Mucosa of rectum (tissue), 2 donors: ENCODE measurements at regions not wholly inside any gene's neighbourhood (a gene's known extent, or its start where the extent isn't known, plus 50 kb on each side); places are given as distances from the start of the nearest gene placed in this dataset.

ENCODE experiments used
- H3K27ac ChIP-seq, 2 donors: one replicate each; pipeline ENCODE4 v1.7.0; 2013; ENCODE audit warnings: inconsistent platforms in 2 of 2, low read depth in 2 of 2, low read length in 2 of 2
- H3K27me3 ChIP-seq, 2 donors: one replicate each; pipeline ENCODE4 v1.7.0; 2013; ENCODE audit warnings: low read length in 2 of 2; ENCODE audit not compliant: control insufficient read depth in 2 of 2, insufficient read depth in 2 of 2
- H3K36me3 ChIP-seq, 2 donors: one replicate each; pipeline ENCODE4 v1.7.0; 2013; ENCODE audit warnings: low read length in 2 of 2; ENCODE audit not compliant: control insufficient read depth in 2 of 2, insufficient read depth in 2 of 2
- H3K4me1 ChIP-seq, 2 donors: one replicate each; pipeline ENCODE4 v1.7.0; 2013; ENCODE audit warnings: low read length in 2 of 2, mild to moderate bottlenecking in 1 of 2; ENCODE audit not compliant: control insufficient read depth in 2 of 2, insufficient read depth in 2 of 2
- H3K4me3 ChIP-seq, 2 donors: one replicate each; pipeline ENCODE4 v1.7.0; 2013; ENCODE audit warnings: low read length in 2 of 2
- H3K9ac ChIP-seq, 2 donors: one replicate each; pipeline ENCODE4 v1.7.0; 2013; ENCODE audit warnings: low read length in 2 of 2, low read depth in 1 of 2, mild to moderate bottlenecking in 1 of 2
- H3K9me3 ChIP-seq, 2 donors: one replicate each; pipeline ENCODE4 v1.7.0; 2013; ENCODE audit warnings: low read length in 2 of 2; ENCODE audit not compliant: control insufficient read depth in 2 of 2
- donor health status: healthy.
- donor health status: Normal muscosa, but diverticular disease.

DNA sequence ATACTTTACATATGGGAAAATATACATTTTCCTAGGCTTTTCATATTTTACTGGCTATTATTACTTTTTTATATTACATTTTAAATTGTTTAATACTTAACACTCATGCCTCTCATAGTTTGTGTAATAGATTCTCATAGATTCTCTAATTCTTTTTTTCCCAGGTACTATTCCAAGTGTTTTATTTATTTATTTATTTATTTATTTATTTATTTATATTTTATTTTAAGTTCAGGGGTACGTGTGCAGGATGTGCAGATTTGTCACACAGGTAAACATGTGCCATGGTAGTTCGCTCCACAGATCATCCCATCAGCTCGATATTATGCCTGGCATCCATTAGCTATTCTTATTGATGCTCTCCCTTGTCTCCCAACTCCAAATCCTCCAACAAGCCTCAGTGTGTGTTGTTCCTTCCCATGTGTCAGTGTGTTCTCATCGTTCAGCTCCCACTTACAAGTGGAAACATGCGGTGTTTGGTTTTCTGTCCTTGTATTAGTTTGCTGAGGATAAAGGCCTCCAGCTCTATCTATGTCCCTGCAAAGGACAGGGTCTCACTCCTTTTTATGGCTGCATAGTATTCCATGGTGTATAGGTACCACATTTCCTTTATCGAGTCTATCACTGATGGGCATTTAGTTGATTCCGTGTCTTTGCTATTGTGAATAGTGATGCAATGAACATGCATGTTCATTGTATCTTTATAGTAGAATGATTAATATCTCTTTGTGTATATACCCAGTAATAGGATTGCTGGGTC lies 205.4 kb upstream of the P2RY1 start:
- no peak overlapping the region for H3K27ac ChIP-seq
- H3K9me3 ChIP-seq = no peaks in the 10 kb centered on the region
- no peaks in the 10 kb centered on the region for H3K4me1 ChIP-seq
- no peak overlapping the region for H3K9ac ChIP-seq
- H3K27me3 ChIP-seq = no peaks in the 10 kb centered on the region
- H3K36me3 ChIP-seq = no peaks in the 10 kb centered on the region
- no peak overlapping the region for H3K4me3 ChIP-seq

- Histone ChIP-seq H3K27ac (no peak overlapping the region), H3K27me3 (no peaks in the 10 kb centered on the region), H3K4me3 (no peak overlapping the region), H3K4me1 (no peaks in the 10 kb centered on the region), H3K9ac (no peak overlapping the region), H3K36me3 (no peaks in the 10 kb centered on the region), H3K9me3 (no peaks in the 10 kb centered on the region)
Measured at GRCh38 chr3:152635389-152635788, 199.5 kb upstream of the P2RY1 start.

DNA sequence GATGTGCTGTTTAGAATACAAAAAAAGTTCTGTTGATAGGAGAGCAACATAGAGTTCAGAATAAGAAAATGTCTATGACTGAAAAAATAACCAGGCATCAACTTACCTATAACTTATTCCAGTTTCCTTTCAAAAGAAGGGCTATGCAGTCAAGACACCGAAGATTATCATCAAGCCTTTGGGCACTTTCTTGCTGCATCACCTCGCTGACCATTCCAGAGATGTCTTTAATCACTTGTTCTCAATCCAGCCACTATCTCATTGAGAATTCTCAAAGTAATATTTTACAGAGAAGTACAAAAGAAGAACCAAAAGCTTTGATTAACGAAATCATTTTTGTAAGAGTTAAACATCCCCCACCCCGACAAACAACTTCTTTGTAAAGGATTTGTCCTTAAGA lies 198.3 kb upstream of the P2RY1 start:
- H3K4me3 ChIP-seq = no peak overlapping the region
- no peaks in the 10 kb centered on the region for H3K9me3 ChIP-seq
- no peaks in the 10 kb centered on the region for H3K36me3 ChIP-seq
- no peaks in the 10 kb centered on the region for H3K4me1 ChIP-seq
- H3K9ac ChIP-seq = no peak overlapping the region
- no peaks in the 10 kb centered on the region for H3K27me3 ChIP-seq
- no peak overlapping the region for H3K27ac ChIP-seq

- Histone ChIP-seq H3K27ac (no peak overlapping the region), H3K27me3 (no peaks in the 10 kb centered on the region), H3K9me3 (no peaks in the 10 kb centered on the region), H3K9ac (no peak overlapping the region), H3K36me3 (no peaks in the 10 kb centered on the region), H3K4me1 (no peaks in the 10 kb centered on the region), H3K4me3 (no peak overlapping the region)
Measured at GRCh38 chr3:152638214-152638613, 196.7 kb upstream of the P2RY1 start.

DNA sequence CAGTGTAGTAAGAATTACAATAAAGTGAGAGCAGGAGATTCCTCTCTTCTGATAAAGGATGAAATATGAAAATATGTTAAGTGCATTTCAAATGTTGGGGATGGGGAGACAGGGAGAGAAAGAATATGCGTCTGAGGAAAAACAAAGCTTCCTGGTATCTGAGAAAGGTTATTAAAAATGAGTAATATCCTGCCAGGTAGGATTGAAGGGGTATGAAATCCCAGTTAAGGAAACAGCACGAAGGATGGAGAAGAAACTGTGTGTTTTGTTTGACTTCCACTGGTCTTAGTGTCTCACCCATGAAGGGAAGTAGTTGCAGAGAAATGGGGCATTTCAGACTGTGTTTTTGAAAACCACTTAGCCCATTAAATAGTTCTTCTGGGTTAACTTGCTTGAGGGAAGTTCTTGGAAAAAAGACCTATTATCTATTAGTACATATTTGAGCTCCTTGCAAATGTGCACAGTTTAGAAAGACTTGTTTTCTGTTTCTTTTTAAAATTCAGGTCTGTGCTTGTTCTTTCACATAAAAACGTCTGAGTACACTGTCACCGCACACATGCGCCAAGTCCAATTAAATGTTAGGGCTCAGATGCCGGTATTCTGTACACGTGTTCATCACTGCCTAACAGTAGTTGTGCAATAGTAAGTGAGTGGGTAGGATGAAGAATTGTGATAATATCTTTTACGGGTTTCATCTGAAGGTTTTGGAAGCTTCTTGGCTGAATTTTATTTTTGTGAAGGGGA lies 196.1 kb upstream of the P2RY1 start:
- no peak overlapping the region for H3K4me3 ChIP-seq
- H3K4me1 ChIP-seq = no peaks in the 10 kb centered on the region
- H3K9me3 ChIP-seq = no peaks in the 10 kb centered on the region
- H3K36me3 ChIP-seq = no peaks in the 10 kb centered on the region
- no peak overlapping the region for H3K27ac ChIP-seq
- no peak overlapping the region for H3K9ac ChIP-seq
- no peaks in the 10 kb centered on the region for H3K27me3 ChIP-seq

DNA sequence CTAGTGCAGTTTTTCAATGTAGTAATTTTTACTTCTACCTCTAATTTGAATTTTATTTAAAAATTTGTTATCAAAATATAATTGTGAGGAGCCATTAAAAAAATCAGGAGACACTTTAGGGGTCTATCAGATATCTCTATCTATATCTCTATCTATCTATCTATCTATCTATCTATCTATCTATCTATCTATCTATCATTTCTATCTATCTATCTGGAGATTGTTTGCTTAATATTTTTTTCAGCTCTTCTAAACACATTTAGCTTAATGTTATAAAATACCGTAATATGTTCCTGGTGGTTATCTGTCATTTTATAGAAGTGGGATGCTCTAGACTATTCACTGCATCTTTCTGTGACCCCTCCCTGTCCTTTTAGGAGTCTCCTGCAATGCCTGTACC lies 193.7 kb upstream of the P2RY1 start:
- no peaks in the 10 kb centered on the region for H3K27me3 ChIP-seq
- H3K36me3 ChIP-seq = no peaks in the 10 kb centered on the region
- H3K4me1 ChIP-seq = no peaks in the 10 kb centered on the region
- no peak overlapping the region for H3K27ac ChIP-seq
- H3K9ac ChIP-seq = no peak overlapping the region
- no peaks in the 10 kb centered on the region for H3K9me3 ChIP-seq
- H3K4me3 ChIP-seq = no peak overlapping the region

DNA sequence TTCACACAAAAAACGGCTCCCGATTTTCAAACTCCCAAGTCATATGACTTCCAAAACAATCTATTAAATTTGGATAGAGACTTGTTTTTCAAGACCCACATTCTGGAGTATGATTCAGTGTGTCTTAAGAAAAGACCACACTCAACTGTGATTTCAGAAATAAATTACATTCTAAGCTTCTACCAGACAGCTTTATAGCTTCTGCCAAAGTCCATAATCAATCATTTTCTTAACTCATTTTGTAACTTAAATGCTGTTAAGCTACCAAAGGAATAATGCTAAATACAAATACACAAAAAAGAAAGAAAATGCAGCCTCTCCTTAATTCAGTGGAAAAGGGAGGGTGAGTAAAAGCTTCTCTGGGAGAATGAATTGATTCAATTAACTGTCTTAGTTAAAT lies 192.3 kb upstream of the P2RY1 start:
- Histone ChIP-seq H3K36me3 (no peaks in the 10 kb centered on the region), H3K9me3 (no peaks in the 10 kb centered on the region), H3K27me3 (no peaks in the 10 kb centered on the region), H3K4me1 (no peaks in the 10 kb centered on the region), H3K9ac (no peak overlapping the region), H3K27ac (no peak overlapping the region), H3K4me3 (no peak overlapping the region)

- Histone ChIP-seq H3K36me3 (no peaks in the 10 kb centered on the region), H3K27me3 (no peaks in the 10 kb centered on the region), H3K27ac (no peak overlapping the region), H3K4me1 (no peaks in the 10 kb centered on the region), H3K9me3 (no peaks in the 10 kb centered on the region), H3K4me3 (no peak overlapping the region), H3K9ac (no peak overlapping the region)
Measured at GRCh38 chr3:152644478-152644877, 190.5 kb upstream of the P2RY1 start.

GRCh38 chr3:152646004-152646403 lies 188.9 kb upstream of the P2RY1 start:
- Histone ChIP-seq H3K9ac (no peak overlapping the region), H3K4me3 (no peak overlapping the region), H3K27ac (no peak overlapping the region), H3K4me1 (no peaks in the 10 kb centered on the region), H3K9me3 (no peaks in the 10 kb centered on the region), H3K36me3 (no peaks in the 10 kb centered on the region), H3K27me3 (no peaks in the 10 kb centered on the region)

GRCh38 chr3:152650177-152650576 lies 184.8 kb upstream of the P2RY1 start:
- Histone ChIP-seq H3K27ac (no peak overlapping the region), H3K9ac (no peak overlapping the region), H3K36me3 (no peaks in the 10 kb centered on the region), H3K4me3 (no peak overlapping the region), H3K27me3 (no peaks in the 10 kb centered on the region), H3K4me1 (no peaks in the 10 kb centered on the region), H3K9me3 (no peaks in the 10 kb centered on the region)
